MM.1S (cell line): ENCODE measurements at regions not wholly inside any gene's neighbourhood (a gene's known extent, or its start where the extent isn't known, plus 50 kb on each side); places are given as distances from the start of the nearest gene placed in this dataset.

ENCODE experiments used
- EZH2 ChIP-seq: fragments of 300-600 bp; sonication (generic); optimal IDR thresholded peaks from 2 replicates; pipeline ENCODE3; 2017; ENCODE audit warnings: low read depth, mild to moderate bottlenecking, antibody characterized with exemption, low read length, mixed read lengths
- TF ChIP-seq, protein P1 (sequence below): fragments of 300-600 bp; sonication (generic); IDR thresholded peaks from 2 replicates; pipeline ENCODE4 v1.5.1; 2016; ENCODE audit warnings: antibody characterized with exemption, low read length, mixed read lengths

- TF ChIP-seq EZH2 = no peak
- TF ChIP-seq, protein P1, sequence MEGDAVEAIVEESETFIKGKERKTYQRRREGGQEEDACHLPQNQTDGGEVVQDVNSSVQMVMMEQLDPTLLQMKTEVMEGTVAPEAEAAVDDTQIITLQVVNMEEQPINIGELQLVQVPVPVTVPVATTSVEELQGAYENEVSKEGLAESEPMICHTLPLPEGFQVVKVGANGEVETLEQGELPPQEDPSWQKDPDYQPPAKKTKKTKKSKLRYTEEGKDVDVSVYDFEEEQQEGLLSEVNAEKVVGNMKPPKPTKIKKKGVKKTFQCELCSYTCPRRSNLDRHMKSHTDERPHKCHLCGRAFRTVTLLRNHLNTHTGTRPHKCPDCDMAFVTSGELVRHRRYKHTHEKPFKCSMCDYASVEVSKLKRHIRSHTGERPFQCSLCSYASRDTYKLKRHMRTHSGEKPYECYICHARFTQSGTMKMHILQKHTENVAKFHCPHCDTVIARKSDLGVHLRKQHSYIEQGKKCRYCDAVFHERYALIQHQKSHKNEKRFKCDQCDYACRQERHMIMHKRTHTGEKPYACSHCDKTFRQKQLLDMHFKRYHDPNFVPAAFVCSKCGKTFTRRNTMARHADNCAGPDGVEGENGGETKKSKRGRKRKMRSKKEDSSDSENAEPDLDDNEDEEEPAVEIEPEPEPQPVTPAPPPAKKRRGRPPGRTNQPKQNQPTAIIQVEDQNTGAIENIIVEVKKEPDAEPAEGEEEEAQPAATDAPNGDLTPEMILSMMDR = peak; percentile 42
Measured at GRCh38 chr6:110039981-110040383, 61.9 kb downstream of the GPR6 start.
